Prostate gland (tissue), 2 donors: ENCODE measurements at regions not wholly inside any gene's neighbourhood (a gene's known extent, or its start where the extent isn't known, plus 50 kb on each side); places are given as distances from the start of the nearest gene placed in this dataset.
"Not testable (repeated sequence)": the region's sequence is repeated elsewhere in the genome, so short reads cannot be mapped to it uniquely, and the experiment has no call there.

ENCODE experiments used
- CTCF ChIP-seq, 4 experiments: fragments of 200-600 bp in 2 of 4; fragments of 450-650 bp in 2 of 4; sonication (generic) in 2 of 4; IDR thresholded peaks; 1 replicate in 3 of 4; 2 replicates in 1 of 4; pipeline ENCODE4 v1.5.1; 2016 to 2019; ENCODE audit warnings: antibody characterized with exemption in 4 of 4, mild to moderate bottlenecking in 2 of 4, moderate library complexity in 2 of 4
- POLR2AphosphoS5 ChIP-seq: sonication (generic); formaldehyde crosslinking; IDR thresholded peaks from one replicate; pipeline ENCODE4 v1.6.1; 2017; ENCODE audit warnings: antibody characterized with exemption

- not testable (repeated sequence) for TF ChIP-seq CTCF (IDR thresholded peaks at IDR 0.05)
- peak; percentile 14 for TF ChIP-seq POLR2AphosphoS5
Measured at GRCh38 chr1:143903899-143904621, 67.7 kb downstream of the FAM72C start.
